ENCODE measurements at regions not wholly inside any gene's neighbourhood (a gene's known extent, or its start where the extent isn't known, plus 50 kb on each side); places are given as distances from the start of the nearest gene placed in this dataset.

DNA sequence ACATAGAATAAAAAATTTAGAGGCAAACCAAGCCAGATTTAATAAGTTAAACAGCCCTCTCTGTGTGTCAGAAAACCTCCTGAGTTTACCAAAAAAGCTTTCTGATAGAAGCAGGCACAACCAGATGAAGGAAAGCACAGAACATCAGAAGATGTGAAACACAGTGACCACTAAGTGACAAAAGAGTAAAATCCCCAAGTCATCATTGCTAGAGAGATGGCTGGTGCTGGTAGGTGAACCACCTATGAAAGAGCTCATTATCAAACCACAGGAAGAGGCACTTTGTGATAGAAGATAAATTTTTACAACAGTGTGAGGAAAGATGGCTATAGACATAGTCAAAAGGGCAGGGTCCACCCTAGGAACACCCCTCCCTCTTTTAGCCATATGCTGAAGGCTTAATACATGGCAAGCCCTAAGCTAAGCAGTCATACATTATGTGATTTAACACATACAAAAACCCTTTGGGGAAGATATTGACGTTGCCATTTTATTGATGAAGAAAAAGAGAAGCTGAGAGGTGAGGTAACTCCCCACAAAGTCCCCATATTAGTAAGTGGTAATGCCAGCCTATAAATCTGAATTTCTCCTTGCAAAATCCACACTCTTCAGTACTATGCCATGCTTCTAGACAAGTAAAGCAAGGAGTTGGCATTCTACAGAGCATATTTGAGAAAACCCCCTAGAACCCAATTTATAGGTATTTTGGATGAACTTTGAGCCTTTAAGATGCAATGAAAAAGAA lies 449.9 kb downstream of the LRIG3 start:
- DNase-seq (ENCODE audit: low read depth in 2 of 2): no peak

DNA sequence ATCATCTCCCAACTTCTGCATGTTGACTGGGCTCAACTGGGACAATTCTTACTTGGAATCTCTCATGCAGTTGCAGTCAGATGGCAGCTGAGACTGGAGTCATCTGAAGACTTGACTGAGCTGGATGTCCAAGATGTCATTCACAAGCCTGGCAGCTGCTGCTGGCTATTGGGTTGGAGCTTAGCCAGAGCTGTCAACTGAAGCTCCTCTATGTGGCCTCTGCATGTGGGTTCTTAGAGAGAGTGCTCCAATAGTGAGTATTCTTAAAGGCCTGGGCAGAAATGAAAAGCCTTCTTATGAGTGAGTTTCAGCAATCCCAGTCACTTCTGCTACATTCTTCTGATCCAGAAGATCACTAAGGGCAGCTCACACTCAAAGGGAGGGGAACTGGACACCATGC lies 440.9 kb downstream of the LRIG3 start:
- DNase-seq (ENCODE audit: low read depth in 2 of 2): no peak

GRCh38 chr12:58481811-58482210 lies 438.5 kb downstream of the LRIG3 start:
- no peak for DNase-seq (ENCODE audit: low read depth in 2 of 2)

- peak in 1 of 2 experiments; percentile 27 for DNase-seq (ENCODE audit: low read depth in 2 of 2)
These were observed 433.0 kb downstream of the LRIG3 start for GRCh38 chr12:58487255-58487654.

GRCh38 chr12:58487678-58488161 lies 432.6 kb downstream of the LRIG3 start:
- DNase-seq (ENCODE audit: low read depth in 2 of 2): peak in 1 of 2 experiments; percentile 38

DNA sequence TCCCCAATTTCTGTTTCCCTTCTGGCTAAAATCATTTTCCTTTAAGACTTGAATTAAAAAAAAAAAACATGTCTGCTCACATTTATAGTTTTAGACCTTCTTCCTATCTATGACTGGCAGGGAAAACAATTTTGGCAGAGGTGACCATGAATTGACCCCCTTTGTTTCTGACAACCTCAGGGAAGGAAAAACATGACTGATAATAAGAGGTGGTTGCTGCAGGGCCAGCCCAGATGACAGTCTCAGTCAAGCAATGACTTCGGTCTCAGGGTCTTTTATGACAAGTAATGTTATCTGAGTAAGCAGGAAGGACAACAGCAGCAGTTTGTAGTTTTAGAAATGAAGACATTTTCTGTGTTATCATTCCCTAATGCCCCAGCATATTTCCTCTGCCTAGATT lies 430.9 kb downstream of the LRIG3 start:
- DNase-seq (ENCODE audit: low read depth in 2 of 2): no peak

DNA sequence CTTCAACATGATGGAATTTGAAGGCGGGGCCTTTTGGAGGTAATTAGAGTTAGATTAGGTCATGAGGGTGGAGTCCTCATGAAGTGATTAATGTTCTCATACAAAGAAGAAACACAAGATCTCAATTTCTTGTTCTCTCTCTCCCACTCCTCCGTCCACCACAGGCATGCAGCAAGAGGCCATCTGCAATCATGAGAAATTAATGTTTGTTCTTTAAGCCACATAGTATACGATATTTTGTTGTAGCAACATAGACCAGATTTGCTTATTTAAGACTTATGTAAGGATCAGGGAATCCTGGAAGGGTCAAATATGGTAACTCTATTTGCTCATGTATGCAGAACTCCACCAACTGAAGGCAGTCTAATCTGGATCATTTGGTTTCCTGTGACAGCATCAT lies 429.0 kb downstream of the LRIG3 start:
- peak; percentile 62 to 64 for DNase-seq (ENCODE audit: low read depth in 2 of 2)

- DNase-seq (ENCODE audit: low read depth in 2 of 2): peak in 1 of 2 experiments; percentile 24
These were observed 423.7 kb downstream of the LRIG3 start for GRCh38 chr12:58496411-58497190.

GRCh38 chr12:58500399-58500798 lies 419.9 kb downstream of the LRIG3 start:
- no peak for DNase-seq (ENCODE audit: low read depth in 2 of 2)

- DNase-seq (ENCODE audit: low read depth in 2 of 2): peak in 1 of 2 experiments; percentile 30
These were observed 418.1 kb downstream of the LRIG3 start for GRCh38 chr12:58502226-58502625.

DNA sequence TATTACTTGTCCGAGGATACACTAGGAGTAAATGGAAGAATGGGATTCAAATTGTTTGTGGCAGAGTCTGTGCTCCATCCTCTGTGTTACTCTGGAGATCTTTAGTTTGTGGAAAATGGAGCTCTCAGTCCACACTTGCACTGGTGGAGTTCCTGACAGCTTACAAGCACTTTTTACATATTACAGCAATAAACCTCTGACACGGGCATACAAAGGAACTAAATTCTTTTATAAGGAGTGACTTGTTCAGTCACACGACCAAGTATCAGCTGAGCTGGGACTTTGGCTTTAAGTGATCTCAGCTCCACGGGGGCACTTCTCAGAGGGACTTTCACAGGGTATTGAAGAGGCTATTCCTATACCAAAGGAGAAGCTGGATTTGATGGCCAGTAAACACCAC lies 417.5 kb downstream of the LRIG3 start:
- DNase-seq (ENCODE audit: low read depth in 2 of 2): no peak

- no peak for DNase-seq (ENCODE audit: low read depth in 2 of 2)
These were observed 416.6 kb downstream of the LRIG3 start for GRCh38 chr12:58503731-58504130.

GRCh38 chr12:58504143-58504938 lies 416.0 kb downstream of the LRIG3 start:
- peak; percentile 36 to 52 for DNase-seq (ENCODE audit: low read depth in 2 of 2)

DNA sequence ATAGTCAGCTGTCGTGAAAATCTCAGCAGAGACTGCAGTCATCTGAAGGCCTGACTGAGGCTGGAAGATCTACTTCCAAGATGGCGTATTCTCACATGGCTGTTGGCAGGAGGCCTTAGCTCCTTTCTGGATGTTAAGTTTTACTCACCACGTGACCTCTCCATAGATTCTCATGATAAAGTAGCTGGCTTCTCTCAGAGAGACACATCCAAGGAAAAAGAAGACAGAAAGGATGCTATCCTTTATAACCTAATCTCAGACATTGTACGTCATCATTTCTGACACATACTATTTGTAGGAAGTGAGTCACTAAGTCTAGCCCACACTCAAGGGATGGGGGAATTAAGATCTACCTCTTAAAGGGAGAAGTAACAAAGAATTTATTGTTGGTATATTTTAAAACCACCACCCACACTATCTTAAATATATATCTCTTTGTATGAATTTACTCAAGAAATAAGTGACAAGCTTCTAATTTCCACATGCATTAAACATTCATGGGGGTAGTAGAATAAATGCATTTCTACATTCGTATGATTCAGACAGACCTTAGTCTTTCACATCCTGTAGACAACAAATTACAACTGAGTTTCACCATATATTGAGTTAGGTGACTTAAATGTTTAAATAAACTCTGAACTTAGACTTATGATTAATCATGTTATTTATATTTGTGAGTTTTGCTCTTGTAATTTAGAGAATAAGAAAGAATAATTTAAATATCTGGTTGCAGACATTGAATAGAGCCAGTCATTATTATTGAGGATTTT lies 411.0 kb downstream of the LRIG3 start:
- DNase-seq (ENCODE audit: low read depth in 2 of 2): no peak

DNA sequence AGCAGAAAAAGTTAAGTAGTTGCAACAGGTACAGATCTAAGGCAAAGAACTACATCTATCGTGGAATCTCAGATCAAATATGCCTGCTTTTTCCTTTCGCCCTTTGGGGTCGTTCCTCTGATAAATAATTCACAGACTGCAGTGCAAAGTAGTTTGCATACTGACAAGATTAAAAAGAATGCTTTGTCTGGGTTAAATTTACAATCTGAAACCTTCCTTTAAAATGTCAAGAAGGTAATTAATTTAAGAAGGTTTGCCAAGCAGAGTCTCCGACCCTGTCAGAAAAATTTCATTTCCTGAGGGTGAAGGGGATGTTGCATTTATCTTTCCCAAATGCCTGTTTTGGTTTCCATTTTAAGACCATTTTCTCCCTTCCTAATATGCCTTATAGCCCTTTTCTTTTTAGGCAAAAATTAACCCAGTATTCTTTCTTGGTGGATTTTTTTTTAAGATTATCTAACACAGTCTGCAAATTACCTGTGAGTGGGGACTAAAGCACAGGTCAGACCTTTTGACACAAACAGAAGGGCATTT lies 406.9 kb downstream of the LRIG3 start:
- no peak for DNase-seq (ENCODE audit: low read depth in 2 of 2)

DNA sequence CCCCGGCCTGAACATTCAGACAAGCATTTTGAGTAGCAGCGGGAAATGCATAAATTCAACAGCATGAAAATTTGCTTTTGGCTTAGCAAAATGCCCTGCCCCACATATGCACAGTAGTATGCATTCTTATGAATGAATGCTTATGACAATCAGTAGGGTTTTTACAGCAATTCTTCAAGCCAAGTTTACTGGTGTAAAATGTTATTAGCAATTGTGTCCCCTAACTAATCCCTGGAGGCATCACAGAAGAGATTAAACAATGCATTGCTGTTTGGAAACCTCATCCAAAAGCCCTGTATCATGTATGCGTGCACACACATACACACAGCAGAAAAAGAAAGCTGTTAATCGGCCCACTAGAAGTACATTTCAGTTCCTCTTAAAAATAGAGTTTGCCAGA lies 406.5 kb downstream of the LRIG3 start:
- no peak for DNase-seq (ENCODE audit: low read depth in 2 of 2)

- no peak for DNase-seq (ENCODE audit: low read depth in 2 of 2)
These were observed 400.5 kb downstream of the LRIG3 start for GRCh38 chr12:58519839-58520238.

DNA sequence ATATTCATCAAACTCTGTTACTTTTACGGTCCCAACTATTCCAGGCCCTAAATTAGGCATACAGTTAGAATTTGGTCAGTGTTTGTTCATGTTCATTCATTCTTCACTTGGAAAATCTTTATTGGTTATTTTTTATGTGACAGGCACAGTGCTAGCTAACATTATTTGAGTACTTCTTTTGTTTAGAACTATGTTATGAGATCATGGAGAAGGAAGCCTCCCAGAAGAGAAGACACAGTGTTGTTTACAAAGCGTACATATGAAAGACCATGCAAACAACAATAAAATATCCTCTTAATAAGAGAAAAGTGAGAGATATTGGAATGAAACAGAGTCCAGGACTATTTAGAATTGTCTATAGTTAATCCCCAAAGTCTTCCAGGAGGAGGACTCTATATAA lies 399.2 kb downstream of the LRIG3 start:
- DNase-seq (ENCODE audit: low read depth in 2 of 2): no peak

DNA sequence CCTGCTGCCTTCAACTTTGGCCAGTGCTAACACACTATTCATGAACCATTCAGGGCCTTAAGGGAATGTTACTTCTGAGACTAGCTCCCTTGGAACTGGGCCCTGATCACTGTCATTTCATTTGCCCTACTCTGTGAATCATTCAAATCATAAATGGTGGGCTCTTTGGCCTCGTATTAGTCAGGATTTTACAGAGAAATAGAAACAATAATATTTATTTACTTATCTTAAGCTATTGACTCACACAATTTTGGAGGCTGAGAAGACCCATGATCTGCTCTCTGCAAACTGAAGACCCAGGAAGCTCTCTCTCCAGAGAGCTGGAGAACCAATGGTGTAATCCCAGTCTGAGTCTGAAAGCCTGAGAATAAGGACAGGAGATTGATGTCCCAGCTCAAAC lies 398.5 kb downstream of the LRIG3 start:
- DNase-seq (ENCODE audit: low read depth in 2 of 2): no peak

DNA sequence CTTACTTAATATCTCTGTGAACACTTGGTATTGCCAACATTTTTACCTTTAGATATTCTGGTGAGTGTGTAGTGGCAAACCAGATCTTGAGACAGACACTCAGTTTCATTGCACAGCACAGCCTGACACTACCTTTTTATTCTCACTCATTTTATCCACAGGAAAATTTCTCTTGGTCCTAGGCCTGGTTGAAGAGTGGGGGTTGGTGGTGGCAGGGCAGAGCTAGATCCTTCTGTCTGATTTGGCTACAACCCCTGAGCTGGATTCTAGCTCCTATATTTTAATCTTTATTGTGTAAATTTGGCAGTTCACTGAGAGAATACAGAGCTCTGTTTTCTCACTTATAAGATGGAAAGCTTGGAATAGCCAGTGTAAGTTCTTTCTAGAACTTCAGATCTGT lies 396.9 kb downstream of the LRIG3 start:
- no peak for DNase-seq (ENCODE audit: low read depth in 2 of 2)

- no peak for DNase-seq (ENCODE audit: low read depth in 2 of 2)
These were observed 392.0 kb downstream of the LRIG3 start for GRCh38 chr12:58528271-58528670.

Measured in fibroblast of skin of left quadriceps (primary cell).